ENCODE measurements at regions not wholly inside any gene's neighbourhood (a gene's known extent, or its start where the extent isn't known, plus 50 kb on each side); places are given as distances from the start of the nearest gene placed in this dataset.

DNA sequence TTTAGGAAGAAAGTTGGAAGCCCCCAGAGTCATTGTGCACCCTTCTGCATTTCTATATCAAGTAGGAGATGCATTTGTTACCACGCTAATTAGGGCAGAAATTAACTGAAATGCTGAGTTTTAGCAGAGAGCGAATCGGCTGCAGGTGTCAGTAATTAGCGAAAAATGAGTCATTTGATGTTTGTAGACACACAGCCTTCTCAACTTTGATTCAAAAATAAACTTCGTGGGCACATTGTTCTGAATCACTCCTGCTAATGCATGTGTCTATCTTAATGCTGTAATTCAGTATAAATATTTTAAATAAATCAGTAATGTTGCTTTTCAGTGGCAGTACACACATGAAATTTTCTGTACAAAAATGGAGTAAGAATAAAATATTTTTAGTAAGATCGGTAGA, 109.5 kb upstream of the CARD11 start:
- Histone ChIP-seq H3K4me2 (no peak overlapping the region), H3K27ac (no peak overlapping the region), H3K9me3 (no peaks in the 10 kb centered on the region), H3K4me1 (no peaks in the 10 kb centered on the region), H3K4me3 (no peak overlapping the region)
- DNase-seq (ENCODE audit: low read depth in 1 of 2, low spot score in 1 of 2) (no peak), FAIRE-seq (no peak), ATAC-seq (no peak)
- ChIA-PET CTCF (interaction anchor here (3.0 to 4.7 kb wide), 2 partner anchors 266 to 288 kb away, joined by 16 to 32 read pairs; no protein-coding TSS in a partner anchor), POLR2A (no interaction called here)
- 56% methylated on average over 6 of the region's 6 CpGs for WGBS (ENCODE audit: missing lambda C conversion rate)
- TF ChIP-seq FOSL2 (IDR thresholded peaks at IDR 0.05): no peak
- TF ChIP-seq FOSL2 (CRISPR knock-in tag; IDR thresholded peaks at IDR 0.05): no peak
- no peak for TF ChIP-seq CBX2 (IDR thresholded peaks at IDR 0.05; ENCODE audit: borderline replicate concordance, low read depth)
- TF ChIP-seq, protein P1, sequence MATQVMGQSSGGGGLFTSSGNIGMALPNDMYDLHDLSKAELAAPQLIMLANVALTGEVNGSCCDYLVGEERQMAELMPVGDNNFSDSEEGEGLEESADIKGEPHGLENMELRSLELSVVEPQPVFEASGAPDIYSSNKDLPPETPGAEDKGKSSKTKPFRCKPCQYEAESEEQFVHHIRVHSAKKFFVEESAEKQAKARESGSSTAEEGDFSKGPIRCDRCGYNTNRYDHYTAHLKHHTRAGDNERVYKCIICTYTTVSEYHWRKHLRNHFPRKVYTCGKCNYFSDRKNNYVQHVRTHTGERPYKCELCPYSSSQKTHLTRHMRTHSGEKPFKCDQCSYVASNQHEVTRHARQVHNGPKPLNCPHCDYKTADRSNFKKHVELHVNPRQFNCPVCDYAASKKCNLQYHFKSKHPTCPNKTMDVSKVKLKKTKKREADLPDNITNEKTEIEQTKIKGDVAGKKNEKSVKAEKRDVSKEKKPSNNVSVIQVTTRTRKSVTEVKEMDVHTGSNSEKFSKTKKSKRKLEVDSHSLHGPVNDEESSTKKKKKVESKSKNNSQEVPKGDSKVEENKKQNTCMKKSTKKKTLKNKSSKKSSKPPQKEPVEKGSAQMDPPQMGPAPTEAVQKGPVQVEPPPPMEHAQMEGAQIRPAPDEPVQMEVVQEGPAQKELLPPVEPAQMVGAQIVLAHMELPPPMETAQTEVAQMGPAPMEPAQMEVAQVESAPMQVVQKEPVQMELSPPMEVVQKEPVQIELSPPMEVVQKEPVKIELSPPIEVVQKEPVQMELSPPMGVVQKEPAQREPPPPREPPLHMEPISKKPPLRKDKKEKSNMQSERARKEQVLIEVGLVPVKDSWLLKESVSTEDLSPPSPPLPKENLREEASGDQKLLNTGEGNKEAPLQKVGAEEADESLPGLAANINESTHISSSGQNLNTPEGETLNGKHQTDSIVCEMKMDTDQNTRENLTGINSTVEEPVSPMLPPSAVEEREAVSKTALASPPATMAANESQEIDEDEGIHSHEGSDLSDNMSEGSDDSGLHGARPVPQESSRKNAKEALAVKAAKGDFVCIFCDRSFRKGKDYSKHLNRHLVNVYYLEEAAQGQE (IDR thresholded peaks at IDR 0.05): no peak
- no peak for TF ChIP-seq CTCF (IDR thresholded peaks at IDR 0.05)
- no peak for TF ChIP-seq ATOH8 (CRISPR knock-in tag; IDR thresholded peaks at IDR 0.05; ENCODE audit: low read depth)
- TF ChIP-seq HOXB5 (CRISPR knock-in tag; IDR thresholded peaks at IDR 0.05): no peak
- TF ChIP-seq RARB (CRISPR knock-in tag; IDR thresholded peaks at IDR 0.05): no peak
- no peak for TF ChIP-seq POLR2A (IDR thresholded peaks at IDR 0.05; ENCODE audit: low read length)
- no peak for TF ChIP-seq ZC3H11A (IDR thresholded peaks at IDR 0.05)

- no peak overlapping the region for H3K27ac ChIP-seq
- ChIA-PET POLR2A (no interaction called here), CTCF (interaction anchor here (0.8 to 4.7 kb wide), 16 partner anchors 8 to 289 kb away, joined by 3 to 32 read pairs (median 4); no protein-coding TSS in a partner anchor)
- TF ChIP-seq HDAC2 (IDR thresholded peaks at IDR 0.05) (no peak), RNF2 (IDR thresholded peaks at IDR 0.05; ENCODE audit: borderline replicate concordance, low read depth) (no peak), ZC3H11A (IDR thresholded peaks at IDR 0.05) (no peak), EHF (CRISPR knock-in tag; IDR thresholded peaks at IDR 0.05) (no peak), POLR2A (IDR thresholded peaks at IDR 0.05; ENCODE audit: low read length) (no peak), MYC (IDR thresholded peaks at IDR 0.05; ENCODE audit: borderline replicate concordance, low read length) (no peak), FOSL2 (IDR thresholded peaks at IDR 0.05) (no peak), FOSL2 (CRISPR knock-in tag; IDR thresholded peaks at IDR 0.05) (no peak), TFCP2L1 (CRISPR knock-in tag; IDR thresholded peaks at IDR 0.05) (no peak), KDM1A (IDR thresholded peaks at IDR 0.05; ENCODE audit: low read depth) (no peak), CBX2 (IDR thresholded peaks at IDR 0.05; ENCODE audit: borderline replicate concordance, low read depth) (no peak), RFX5 (IDR thresholded peaks at IDR 0.05) (no peak), POLR2AphosphoS2 (conservative IDR thresholded peaks at IDR 0.05; ENCODE audit: low read length) (no peak), FOXS1 (CRISPR knock-in tag; IDR thresholded peaks at IDR 0.05) (no peak), ESRRA (IDR thresholded peaks at IDR 0.05; ENCODE audit: borderline replicate concordance, low read length) (no peak), FOSB (CRISPR knock-in tag; IDR thresholded peaks at IDR 0.05) (no peak), PHF8 (IDR thresholded peaks at IDR 0.05; ENCODE audit: borderline replicate concordance, low read depth) (no peak)
- TF ChIP-seq, protein P2, sequence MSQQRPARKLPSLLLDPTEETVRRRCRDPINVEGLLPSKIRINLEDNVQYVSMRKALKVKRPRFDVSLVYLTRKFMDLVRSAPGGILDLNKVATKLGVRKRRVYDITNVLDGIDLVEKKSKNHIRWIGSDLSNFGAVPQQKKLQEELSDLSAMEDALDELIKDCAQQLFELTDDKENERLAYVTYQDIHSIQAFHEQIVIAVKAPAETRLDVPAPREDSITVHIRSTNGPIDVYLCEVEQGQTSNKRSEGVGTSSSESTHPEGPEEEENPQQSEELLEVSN (IDR thresholded peaks at IDR 0.05; ENCODE audit: borderline replicate concordance, low read depth): no peak
- H3K4me2 ChIP-seq: no peak overlapping the region
- ATAC-seq: no peak
- H3K4me1 ChIP-seq: no peaks in the 10 kb centered on the region
- no peak for DNase-seq (ENCODE audit: low read depth in 1 of 2, low spot score in 1 of 2)
- no peak overlapping the region for H3K4me3 ChIP-seq
- no peaks in the 10 kb centered on the region for H3K9me3 ChIP-seq
- WGBS (ENCODE audit: missing lambda C conversion rate): 77% methylated on average over 3 of the region's 5 CpGs
- FAIRE-seq: no peak
Observed at GRCh38 chr7:3154317-3154716, 110.7 kb upstream of the CARD11 start.

Data from A549 (cell line).